Bronchial epithelial cell (primary cell): ENCODE measurements at regions not wholly inside any gene's neighbourhood (a gene's known extent, or its start where the extent isn't known, plus 50 kb on each side); places are given as distances from the start of the nearest gene placed in this dataset.
"Not testable (repeated sequence)": the region's sequence is repeated elsewhere in the genome, so short reads cannot be mapped to it uniquely, and the experiment has no call there.

Experiments used
- DNase-seq: peaks from one replicate; pipeline ENCODE4 v3.0.0-alpha.2; 2010; ENCODE audit warnings: low read depth
- FAIRE-seq: peaks from 2 replicates; lab custom pipeline; 2011; peaks lifted over from hg19 to GRCh38; lab: Jason Lieb, UNC
- H3K27me3 ChIP-seq: 2 replicates; pipeline ENCODE4 v1.5.1; 2011; ENCODE audit warnings: low read length; ENCODE audit not compliant: control insufficient read depth, insufficient read depth
- H3K36me3 ChIP-seq: 2 replicates; pipeline ENCODE4 v1.5.1; 2011; ENCODE audit warnings: low read length; ENCODE audit not compliant: control insufficient read depth, insufficient read depth
- H3K4me3 ChIP-seq: 2 replicates; pipeline ENCODE4 v1.5.1; 2011; ENCODE audit warnings: mild to moderate bottlenecking, low read depth, low read length, control low read depth
- TF ChIP-seq, protein P1 (sequence below): IDR thresholded peaks from 2 replicates; pipeline ENCODE4 v1.5.1; 2011; ENCODE audit warnings: mild to moderate bottlenecking, moderate library complexity, low read length, control low read depth, inconsistent platforms; ENCODE audit not compliant: insufficient read depth, severe bottlenecking

DNA sequence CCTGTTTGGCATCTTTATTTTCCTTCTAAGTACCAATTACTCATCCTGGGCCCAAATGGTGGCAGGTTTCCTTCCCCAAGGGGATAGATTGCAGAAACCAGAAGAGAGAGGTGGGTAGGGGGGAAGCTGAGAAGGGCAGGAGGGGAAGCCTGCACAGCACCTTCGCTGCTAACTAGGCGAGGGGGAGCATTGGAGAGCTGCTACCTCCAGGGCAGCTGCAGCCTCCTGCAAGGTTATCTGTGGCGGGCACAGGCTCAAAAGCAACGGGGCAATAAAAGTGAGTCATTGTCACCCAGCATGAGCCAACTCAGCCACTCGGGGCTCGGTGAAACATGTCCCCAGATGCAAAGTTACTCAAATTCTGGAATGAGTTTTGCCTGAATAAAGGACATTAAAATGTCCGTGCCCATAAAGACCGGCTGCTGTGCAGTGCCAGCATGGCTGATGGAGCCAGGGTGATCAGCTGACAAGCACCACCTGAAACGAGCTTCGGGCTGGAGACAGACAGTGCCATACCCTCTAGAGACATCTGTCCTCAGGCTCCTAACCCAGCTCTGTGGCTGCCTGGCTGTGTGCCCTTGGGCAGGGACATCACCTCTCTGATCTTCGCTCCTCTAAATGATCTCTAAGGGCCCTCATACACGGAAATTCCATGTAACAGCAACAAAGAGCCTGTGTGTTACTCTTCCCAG, 68.1 kb upstream of the GRIN2A start:
- TF ChIP-seq, protein P1, sequence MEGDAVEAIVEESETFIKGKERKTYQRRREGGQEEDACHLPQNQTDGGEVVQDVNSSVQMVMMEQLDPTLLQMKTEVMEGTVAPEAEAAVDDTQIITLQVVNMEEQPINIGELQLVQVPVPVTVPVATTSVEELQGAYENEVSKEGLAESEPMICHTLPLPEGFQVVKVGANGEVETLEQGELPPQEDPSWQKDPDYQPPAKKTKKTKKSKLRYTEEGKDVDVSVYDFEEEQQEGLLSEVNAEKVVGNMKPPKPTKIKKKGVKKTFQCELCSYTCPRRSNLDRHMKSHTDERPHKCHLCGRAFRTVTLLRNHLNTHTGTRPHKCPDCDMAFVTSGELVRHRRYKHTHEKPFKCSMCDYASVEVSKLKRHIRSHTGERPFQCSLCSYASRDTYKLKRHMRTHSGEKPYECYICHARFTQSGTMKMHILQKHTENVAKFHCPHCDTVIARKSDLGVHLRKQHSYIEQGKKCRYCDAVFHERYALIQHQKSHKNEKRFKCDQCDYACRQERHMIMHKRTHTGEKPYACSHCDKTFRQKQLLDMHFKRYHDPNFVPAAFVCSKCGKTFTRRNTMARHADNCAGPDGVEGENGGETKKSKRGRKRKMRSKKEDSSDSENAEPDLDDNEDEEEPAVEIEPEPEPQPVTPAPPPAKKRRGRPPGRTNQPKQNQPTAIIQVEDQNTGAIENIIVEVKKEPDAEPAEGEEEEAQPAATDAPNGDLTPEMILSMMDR = no peak
- Histone ChIP-seq H3K36me3 (no peaks in the 10 kb centered on the region), H3K27me3 (no peaks in the 10 kb centered on the region), H3K4me3 (no peak overlapping the region)
- no peak for DNase-seq
- no peak for FAIRE-seq

DNA sequence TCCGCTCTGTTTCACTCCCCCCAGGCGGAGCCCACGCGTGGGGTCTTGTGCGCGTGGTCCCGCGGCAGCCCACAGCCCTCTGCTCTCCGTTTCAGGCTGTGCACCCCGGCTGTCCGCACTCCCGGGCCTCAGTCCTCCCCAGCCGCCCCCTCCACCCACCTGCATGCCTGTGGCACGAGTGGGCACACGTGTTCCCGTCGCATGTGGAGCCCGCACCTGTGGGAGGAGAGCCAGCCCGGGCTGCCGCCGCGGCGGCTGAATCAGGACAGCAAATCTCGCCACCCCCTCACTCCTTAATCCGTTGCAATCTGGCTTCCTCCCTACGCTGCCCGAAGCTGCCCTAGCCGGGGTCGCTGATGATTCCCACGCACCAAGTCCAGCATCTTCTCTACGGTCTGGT, 69.9 kb upstream of the GRIN2A start:
- TF ChIP-seq, protein P1 = no peak
- DNase-seq (no peak), FAIRE-seq (no peak)
- Histone ChIP-seq H3K36me3 (no peaks in the 10 kb centered on the region), H3K27me3 (no peaks in the 10 kb centered on the region), H3K4me3 (no peak overlapping the region)

DNA sequence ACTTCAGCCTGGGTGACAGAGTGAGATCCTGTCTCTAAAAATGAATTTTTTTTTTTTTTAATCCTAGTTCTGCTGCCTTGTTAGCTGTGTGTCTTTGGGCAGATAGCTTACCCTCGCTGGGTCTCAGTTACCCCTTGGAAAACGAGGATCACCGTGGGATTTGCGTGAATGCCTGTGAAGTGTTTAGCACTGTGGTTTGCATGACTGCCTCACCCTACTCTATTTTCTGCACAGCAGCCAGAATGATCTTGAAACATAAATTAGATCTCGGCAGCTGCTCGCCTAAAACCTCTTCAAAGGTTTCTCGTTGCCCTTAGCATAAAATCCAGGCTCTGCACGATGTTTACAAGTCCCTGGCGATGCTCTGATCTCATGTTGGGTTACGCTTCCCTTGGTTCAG, 71.2 kb upstream of the GRIN2A start:
- Histone ChIP-seq H3K36me3 (no peaks in the 10 kb centered on the region), H3K27me3 (no peaks in the 10 kb centered on the region), H3K4me3 (no peak overlapping the region)
- FAIRE-seq (no peak), DNase-seq (no peak)
- TF ChIP-seq, protein P1 = no peak

DNA sequence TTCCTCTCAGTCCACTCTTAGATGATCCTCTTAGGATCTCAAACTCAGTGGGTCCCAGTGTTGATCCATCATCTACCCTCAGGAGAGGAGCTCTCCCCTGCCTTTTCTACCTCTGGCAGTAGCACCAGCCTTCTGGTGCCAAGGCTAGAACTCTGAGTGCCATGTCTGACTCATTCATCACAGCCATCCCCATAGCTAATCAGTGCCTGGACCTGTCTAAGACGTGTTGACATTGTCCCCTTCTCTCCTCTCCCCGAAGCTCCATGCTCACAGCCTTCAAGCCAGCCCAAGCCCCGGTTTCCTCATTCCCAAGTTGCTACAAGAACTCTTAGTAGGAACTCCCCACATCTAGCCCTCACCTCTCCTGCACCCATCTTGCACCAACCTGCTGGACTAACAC, 73.5 kb upstream of the GRIN2A start:
- Histone ChIP-seq H3K27me3 (no peaks in the 10 kb centered on the region), H3K36me3 (no peaks in the 10 kb centered on the region), H3K4me3 (no peak overlapping the region)
- DNase-seq (peak; percentile 46), FAIRE-seq (no peak)
- TF ChIP-seq, protein P1 = no peak

DNA sequence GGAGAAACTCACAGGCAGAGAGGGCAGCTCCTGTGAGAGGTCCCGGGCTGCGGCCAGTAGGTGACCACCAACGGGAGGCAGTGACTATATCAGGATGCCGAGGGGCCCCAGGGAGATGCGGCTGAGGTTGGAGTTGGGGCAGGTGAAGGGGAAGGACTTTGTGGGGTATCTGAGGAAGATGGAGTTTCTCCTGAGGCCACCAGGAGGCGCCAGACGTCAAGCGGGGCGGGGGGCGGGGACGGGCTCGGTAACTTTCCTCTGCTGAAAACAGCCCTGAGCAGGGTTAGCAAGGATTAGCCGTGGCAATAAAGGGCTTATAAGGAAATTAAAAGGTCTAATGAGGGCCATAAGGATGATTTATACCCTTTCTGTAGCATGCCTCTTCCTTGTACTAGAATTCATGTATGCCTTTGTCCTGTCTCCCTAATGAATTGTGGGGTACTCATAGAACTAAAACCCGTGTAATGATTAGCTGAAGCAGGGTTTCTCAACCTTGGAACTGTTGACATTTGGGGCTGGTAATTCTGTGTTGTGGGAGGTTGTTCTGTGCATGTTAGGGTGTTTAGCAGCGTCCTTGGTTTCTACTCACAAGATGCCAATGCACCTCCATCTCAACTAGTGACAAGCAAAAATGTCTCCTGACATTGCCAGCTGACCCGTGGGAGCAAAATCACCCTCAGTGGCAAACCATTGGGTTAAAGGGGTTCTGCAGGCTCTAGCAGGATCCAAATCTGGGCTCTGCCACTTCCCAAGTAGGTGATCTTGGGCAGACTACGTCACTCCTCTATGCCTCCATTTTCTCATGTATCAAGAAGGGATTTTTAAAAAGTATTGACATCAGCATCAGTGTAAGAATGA, 74.8 kb upstream of the GRIN2A start:
- Histone ChIP-seq H3K27me3 (no peaks in the 10 kb centered on the region), H3K4me3 (no peak overlapping the region), H3K36me3 (no peaks in the 10 kb centered on the region)
- no peak for FAIRE-seq
- TF ChIP-seq, protein P1 = peak; percentile 83
- DNase-seq = peak; percentile 5

DNA sequence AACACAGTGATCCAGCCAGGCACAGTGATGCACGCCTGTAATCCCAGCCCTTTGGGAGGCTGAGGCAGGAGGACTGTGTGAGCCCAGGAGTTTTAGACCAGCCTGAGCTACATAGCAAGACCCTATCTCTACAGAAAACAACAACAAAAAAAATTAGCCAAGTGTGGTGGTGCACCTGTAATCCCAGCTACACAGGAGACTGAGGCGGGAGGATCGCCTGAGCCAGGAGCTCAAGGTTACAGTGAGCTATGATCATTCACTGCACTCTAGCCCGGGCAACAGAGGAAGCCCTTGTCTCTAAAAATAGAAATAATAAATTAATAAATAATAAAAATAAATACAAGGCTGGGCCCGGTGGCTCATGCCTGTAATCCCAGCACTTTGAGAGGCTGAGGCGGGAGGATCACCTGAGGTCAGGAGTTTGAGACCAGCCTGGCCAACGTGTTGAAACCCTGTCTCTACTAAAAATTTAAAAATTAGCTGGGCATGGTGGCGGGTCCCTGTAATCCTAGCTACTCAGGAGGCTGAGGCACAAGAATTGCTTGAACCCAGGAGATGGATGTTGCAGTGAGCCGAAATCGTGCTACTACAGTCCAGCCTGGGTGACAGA, 75.5 kb upstream of the GRIN2A start:
- DNase-seq, FAIRE-seq, H3K36me3 ChIP-seq, H3K4me3 ChIP-seq, H3K27me3 ChIP-seq: not testable (repeated sequence)

DNA sequence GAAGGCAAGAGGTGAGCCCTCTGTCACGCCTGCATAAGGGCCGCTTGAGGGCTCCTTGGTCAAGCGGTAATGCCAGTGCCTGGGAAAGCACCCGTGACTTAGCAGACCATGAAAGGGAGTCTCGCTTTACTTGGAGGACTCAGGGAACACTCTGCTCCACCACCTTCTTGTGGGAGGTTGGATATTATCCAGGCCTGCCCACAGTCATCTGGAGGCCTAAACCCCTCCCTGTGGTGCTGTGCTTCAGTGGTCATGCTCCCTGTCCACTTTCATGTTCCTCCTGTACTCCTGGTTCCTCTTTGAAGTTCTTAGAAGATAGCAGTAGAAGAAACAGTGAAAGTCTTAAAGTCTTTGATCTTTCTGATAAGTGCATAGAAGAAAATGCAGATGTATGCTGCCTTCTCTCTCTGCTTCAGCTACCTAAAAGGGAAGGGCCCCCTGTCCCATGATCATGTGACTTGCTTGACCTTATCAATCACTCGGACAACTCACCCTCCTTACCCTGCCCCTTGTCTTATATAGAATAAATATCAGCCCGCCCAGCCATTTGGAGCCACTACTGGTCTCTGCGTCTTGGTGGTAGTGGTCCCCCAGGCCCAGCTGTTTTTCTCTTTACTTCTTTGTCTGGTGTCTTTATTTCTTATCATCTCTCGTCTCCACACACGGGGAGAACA, 76.8 kb upstream of the GRIN2A start:
- not testable (repeated sequence) for DNase-seq, H3K27me3 ChIP-seq, H3K36me3 ChIP-seq, FAIRE-seq, H3K4me3 ChIP-seq
